Neural cell (in vitro differentiated cells): ENCODE measurements at regions not wholly inside any gene's neighbourhood (a gene's known extent, or its start where the extent isn't known, plus 50 kb on each side); places are given as distances from the start of the nearest gene placed in this dataset.

Experiments
- EP300 ChIP-seq: fragments of 450-650 bp; conservative IDR thresholded peaks from 2 replicates; pipeline ENCODE4 v1.6.1; 2014; ENCODE audit warnings: antibody characterized with exemption, mild to moderate bottlenecking, moderate library complexity; ENCODE audit not compliant: poor library complexity, severe bottlenecking
- EZH2 ChIP-seq: fragments of 200-600, 300-800 bp; shearing (Covaris generic), sonication (generic); IDR thresholded peaks from 2 replicates; pipeline ENCODE4 v1.6.1; 2014; ENCODE audit warnings: antibody characterized with exemption, low read length, borderline replicate concordance, mild to moderate bottlenecking; ENCODE audit not compliant: insufficient read depth, poor library complexity, severe bottlenecking
- MXI1 ChIP-seq: fragments of 450-650 bp; conservative IDR thresholded peaks from 2 replicates; pipeline ENCODE4 v1.6.1; 2014; ENCODE audit warnings: antibody characterized with exemption, mild to moderate bottlenecking; ENCODE audit not compliant: poor library complexity, severe bottlenecking
- POLR2AphosphoS5 ChIP-seq: IDR thresholded peaks from 2 replicates; pipeline ENCODE4 v1.6.1; 2012
- RAD21 ChIP-seq: fragments of 450-650 bp; conservative IDR thresholded peaks from 2 replicates; pipeline ENCODE4 v1.6.1; 2014; ENCODE audit warnings: antibody characterized with exemption, mild to moderate bottlenecking, moderate library complexity
- TF ChIP-seq, protein P1 (sequence below): fragments of 450-650 bp; IDR thresholded peaks from 2 replicates; pipeline ENCODE4 v1.5.1; 2014; ENCODE audit warnings: antibody characterized with exemption, mild to moderate bottlenecking, moderate library complexity; ENCODE audit not compliant: poor library complexity, severe bottlenecking
- TF ChIP-seq, protein P2 (sequence below): IDR thresholded peaks from 2 replicates; pipeline ENCODE4 v1.6.1; 2012; ENCODE audit warnings: borderline replicate concordance

DNA sequence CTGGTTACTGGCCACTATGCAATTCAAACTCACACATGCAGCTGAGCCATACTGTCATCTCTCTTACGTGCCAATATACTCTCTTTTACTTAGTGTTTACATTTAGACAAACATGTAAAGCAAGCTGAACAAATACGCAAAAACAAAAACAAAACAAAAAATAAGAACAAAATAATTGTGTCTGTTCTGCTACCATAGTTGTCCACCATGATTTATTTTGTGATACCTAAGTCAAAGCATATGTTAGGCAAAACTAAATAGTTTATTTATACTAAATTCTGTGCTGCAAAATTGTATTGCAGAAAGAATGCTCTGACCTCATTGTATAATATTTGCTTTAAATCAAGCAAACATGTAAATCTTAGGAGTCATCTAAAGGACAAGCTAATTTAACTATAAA is 943.2 kb upstream of the AGA start:
- TF ChIP-seq, protein P1, sequence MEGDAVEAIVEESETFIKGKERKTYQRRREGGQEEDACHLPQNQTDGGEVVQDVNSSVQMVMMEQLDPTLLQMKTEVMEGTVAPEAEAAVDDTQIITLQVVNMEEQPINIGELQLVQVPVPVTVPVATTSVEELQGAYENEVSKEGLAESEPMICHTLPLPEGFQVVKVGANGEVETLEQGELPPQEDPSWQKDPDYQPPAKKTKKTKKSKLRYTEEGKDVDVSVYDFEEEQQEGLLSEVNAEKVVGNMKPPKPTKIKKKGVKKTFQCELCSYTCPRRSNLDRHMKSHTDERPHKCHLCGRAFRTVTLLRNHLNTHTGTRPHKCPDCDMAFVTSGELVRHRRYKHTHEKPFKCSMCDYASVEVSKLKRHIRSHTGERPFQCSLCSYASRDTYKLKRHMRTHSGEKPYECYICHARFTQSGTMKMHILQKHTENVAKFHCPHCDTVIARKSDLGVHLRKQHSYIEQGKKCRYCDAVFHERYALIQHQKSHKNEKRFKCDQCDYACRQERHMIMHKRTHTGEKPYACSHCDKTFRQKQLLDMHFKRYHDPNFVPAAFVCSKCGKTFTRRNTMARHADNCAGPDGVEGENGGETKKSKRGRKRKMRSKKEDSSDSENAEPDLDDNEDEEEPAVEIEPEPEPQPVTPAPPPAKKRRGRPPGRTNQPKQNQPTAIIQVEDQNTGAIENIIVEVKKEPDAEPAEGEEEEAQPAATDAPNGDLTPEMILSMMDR, result no peak
- TF ChIP-seq RAD21, result no peak
- no peak for TF ChIP-seq EZH2
- no peak for TF ChIP-seq EP300
- TF ChIP-seq MXI1, result no peak
- no peak for TF ChIP-seq POLR2AphosphoS5
- TF ChIP-seq, protein P2, sequence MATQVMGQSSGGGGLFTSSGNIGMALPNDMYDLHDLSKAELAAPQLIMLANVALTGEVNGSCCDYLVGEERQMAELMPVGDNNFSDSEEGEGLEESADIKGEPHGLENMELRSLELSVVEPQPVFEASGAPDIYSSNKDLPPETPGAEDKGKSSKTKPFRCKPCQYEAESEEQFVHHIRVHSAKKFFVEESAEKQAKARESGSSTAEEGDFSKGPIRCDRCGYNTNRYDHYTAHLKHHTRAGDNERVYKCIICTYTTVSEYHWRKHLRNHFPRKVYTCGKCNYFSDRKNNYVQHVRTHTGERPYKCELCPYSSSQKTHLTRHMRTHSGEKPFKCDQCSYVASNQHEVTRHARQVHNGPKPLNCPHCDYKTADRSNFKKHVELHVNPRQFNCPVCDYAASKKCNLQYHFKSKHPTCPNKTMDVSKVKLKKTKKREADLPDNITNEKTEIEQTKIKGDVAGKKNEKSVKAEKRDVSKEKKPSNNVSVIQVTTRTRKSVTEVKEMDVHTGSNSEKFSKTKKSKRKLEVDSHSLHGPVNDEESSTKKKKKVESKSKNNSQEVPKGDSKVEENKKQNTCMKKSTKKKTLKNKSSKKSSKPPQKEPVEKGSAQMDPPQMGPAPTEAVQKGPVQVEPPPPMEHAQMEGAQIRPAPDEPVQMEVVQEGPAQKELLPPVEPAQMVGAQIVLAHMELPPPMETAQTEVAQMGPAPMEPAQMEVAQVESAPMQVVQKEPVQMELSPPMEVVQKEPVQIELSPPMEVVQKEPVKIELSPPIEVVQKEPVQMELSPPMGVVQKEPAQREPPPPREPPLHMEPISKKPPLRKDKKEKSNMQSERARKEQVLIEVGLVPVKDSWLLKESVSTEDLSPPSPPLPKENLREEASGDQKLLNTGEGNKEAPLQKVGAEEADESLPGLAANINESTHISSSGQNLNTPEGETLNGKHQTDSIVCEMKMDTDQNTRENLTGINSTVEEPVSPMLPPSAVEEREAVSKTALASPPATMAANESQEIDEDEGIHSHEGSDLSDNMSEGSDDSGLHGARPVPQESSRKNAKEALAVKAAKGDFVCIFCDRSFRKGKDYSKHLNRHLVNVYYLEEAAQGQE, result no peak
